NCI-H2081 (cell line): ENCODE measurements at regions not wholly inside any gene's neighbourhood (a gene's known extent, or its start where the extent isn't known, plus 50 kb on each side); places are given as distances from the start of the nearest gene placed in this dataset.

ENCODE experiments used
- DNase-seq, 2 experiments: peaks; one replicate each; lab custom pipeline; 2025; lab: John Stamatoyannopoulos, UW

- no peak for DNase-seq
These were observed 225.8 kb downstream of the PMP22 start for GRCh38 chr17:15039366-15039765.

DNA sequence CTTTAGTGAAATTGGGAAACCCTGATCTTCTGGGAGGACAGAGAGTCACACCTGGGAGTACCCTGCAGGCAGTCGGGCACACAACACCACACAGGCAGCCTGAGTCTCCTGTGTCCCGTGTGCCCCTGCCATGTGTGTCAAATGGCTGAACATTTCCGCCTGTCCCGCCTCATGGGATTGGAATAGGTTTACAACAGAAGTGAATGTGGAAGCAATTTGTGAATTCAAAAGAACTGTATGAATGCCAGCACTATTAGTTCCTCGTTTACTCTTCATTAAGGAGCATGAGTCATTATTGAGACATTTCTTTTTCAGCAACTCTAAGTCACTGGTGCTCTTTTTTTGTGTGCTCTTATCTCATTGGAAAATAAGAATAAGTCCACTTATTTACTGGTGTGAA is 226.5 kb downstream of the PMP22 start:
- DNase-seq: no peak

DNA sequence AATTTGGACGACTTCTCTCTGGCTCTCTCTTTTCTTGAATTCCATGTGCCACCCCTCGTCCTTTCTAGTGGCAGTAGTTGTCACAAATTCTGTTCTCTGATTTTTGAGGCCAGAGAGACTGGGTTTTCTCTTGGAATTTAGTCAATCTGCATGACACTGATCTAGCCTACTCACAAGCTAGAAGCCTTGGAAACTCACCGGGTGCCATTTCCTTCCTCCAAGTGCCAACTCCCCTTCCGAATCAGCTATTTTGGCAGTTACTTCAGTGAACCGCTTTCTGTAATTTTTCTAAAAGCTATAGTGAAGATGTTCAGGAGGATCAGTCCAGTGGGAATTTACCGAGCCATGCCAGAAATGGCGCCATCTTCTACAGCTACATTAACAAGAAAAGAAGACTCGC is 228.9 kb downstream of the PMP22 start:
- DNase-seq: no peak

DNA sequence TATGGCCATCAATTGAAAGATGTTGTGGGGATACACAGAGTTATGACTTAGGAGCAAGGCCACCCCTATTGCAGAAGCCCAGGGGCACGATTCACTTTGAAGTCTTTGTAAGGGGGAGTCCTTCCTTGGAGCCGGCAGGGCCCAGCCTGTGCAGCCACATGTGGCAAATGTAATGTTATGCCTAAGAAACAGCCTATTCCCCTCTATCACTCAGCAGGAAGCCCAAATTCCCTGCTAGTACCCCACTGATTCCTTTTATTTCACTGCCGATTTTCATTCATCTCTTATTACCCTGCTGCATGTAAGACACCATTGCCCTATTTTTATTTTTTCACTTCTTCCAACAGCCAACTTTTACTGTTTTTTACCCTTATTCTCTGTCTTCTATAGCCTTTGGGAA is 233.2 kb downstream of the PMP22 start:
- no peak for DNase-seq

DNA sequence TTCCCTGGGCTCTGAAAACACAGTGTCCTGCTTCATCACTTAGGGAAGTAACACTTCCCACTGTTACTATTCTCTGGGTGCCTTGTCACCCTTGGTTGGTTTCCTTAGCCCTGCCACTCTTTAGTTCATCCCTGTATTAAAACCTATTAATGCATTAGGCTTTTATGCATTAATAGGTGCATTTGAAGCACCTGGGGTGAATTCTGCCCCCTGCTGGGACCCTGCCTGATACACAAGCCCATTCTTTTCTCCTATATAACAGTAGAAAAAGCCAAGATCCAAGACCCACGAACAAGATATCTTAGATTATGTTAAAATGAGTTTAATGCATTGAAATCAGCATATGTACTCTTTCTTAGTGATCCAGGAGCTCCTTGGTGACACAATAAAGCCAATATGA is 235.7 kb downstream of the PMP22 start:
- DNase-seq: no peak

GRCh38 chr17:15027853-15028252 is 237.3 kb downstream of the PMP22 start:
- DNase-seq: no peak

GRCh38 chr17:15026088-15026487 is 239.0 kb downstream of the PMP22 start:
- no peak for DNase-seq

DNA sequence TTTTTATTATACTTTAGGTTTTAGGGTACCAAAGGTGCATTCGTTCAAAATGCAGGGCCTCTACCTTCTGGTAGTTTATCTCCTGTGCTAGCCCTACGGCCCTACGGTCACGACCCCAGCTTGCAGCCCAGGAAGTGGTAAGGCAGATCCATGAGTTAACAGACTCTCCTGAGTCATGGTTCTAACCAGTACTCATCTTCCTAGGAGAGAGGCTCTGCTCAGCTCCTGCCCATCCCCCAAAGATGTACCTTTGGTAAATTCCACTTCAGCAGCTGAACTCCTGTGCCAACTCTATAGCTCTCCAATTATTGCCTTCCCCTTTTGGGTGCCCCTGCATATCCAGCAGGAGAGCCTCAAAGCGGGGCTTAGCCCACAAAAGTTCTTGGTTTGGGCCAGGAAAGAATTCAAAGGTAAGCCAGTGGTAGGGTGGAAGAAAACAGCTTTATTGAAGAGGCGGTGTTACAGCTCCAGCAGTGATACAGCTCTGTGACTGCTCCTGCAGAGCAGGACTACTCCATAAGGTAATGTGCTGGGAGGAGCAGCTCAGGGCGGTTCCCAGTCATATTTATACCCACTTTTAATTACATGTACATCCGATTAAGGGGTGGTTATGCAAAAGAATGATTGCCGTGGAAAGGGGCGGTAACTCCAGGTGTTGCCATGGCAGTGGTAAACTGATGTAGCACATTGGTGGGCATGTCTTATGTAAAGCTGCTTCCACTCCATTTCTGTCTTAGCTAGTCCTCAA is 241.4 kb downstream of the PMP22 start:
- DNase-seq: no peak

GRCh38 chr17:15019158-15019557 is 246.0 kb downstream of the PMP22 start:
- DNase-seq: no peak

DNA sequence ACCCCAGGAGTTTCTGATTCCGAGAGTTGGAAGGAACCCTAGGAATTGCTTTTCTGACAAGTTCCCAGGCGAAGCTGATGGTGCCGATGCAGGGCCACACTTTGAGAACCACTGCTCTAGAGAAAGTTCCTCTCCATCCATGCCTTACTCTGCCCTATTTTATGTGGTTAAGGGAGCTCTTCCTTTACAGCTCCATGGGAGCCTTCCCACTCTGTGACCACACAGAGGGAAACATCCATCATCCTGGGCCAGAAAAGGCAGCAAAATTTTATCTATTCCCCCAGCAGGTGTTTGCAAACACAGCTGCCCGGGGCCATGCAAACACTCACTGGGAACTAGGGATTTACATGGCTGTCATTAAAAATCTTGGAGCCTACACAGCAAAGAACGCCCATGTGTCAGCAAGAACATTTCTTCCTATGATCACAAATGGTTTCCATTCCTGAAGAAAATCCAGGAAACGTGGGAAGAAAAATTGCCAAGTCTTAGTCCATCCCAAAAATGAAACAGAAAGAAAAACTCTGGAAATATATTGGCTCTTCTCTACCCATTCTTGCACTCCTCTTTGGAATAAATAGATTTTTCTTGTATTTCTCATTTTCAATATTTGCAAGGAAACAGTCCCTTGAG is 252.7 kb downstream of the PMP22 start:
- DNase-seq: no peak

- no peak for DNase-seq
These were observed 256.0 kb downstream of the PMP22 start for GRCh38 chr17:15009087-15009486.

DNA sequence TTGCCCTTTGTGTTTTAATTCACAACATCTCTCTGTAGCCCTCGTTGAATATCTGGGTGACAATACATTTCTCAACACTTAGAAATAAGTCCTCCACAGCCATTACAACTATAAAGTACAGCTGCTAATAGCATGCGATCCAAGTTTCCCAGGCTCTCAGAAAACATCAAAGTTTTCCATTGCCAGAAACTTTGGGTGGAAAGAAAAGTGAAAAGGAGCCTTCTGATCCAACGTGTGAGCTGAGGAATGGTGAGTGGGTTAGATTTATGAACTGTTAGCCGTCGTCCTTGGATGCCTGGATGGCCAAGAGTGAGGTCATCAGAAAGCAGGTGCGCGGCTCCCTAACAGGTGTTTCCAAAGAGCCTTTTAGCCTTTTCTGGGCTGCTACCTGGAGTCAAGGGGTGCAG is 258.0 kb downstream of the PMP22 start:
- no peak for DNase-seq

DNA sequence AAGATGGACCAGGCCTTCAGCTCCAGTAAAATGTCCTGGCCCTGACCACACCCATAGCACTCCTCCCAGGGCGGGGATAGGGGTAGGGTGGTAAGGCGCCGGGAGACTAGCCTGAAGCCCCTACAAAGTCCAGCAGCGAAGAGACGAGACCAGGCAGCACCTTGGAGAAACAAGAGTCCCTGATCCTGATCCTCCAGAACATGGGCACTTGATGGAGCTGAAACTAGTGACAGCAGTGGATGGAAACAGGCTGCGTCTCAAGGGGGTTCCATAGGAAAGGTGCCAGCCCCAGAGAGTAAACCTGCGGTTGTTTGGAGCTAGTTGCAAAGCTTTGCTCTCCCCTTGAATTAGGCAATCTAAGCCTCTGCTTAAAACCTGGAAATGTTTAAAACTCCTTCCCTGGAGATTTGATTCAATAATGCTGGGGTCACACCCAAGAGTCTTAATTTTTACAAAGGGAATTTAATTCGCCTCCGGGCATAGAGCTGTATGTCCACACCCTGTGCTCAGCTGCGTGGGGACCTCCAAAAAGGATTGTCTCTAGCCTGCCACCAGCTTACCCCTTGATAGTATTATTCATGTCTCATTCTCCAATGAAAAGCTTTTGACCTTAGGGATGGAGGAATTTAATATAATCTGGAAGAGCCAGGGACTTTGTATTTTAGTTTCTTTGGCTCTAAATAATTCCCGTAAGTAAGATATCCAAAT is 258.6 kb downstream of the PMP22 start:
- no peak for DNase-seq

DNA sequence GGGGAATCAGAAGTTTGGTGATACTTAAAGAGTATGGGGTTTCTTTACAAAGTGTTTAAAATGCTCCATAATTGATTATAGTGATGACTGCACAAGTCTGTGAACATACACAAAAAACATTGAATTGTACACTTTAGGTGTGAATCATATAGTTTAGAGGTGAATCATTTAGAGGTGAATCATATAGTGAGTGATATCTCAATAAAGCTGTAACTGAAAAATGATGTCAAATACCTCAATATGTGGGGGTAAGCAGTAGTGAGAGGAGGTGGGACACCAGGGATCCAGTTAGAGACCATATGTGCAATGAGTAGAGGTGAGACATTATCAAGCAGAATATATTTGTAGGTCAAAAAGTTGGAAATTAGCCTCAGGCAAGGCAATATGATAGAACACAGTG is 264.5 kb downstream of the PMP22 start:
- DNase-seq: no peak

DNA sequence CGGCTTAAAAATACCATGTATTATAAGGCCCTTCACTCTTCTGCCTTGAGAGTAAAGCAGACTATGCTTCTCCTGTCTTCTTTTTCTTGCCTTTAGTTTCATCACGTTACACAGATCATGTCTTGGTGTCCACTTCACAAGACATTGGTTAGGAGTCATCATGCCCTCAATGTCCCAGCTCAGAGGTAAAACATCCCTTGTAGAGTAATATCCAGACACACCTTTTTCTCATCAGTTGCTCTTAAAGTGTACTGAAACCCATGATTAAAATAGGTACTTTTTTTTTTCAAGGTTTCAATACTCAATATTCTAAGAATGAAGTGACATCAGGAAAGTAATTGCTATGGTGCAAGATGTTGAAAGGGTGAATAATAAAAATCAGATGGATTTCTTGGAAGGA is 267.8 kb downstream of the PMP22 start:
- no peak for DNase-seq

DNA sequence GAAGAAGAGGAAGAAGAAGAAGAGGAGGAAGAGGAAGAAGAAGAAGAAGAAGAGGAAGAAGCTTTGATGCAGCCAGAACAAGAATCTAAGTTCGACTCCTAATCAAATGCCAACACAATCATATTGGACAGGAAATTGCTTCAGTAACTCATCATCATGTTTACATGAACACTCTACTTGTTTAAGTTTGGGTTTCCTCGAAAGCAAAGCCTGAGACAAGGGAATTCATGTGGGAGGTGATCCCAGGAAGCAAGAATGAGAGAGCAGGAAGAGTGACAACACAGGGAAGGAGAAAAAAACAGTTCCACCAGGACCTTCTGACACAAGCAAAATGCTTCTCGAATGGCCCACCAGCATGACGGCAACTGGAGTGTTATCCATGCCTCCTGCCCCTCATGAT is 279.0 kb downstream of the PMP22 start:
- DNase-seq: no peak

DNA sequence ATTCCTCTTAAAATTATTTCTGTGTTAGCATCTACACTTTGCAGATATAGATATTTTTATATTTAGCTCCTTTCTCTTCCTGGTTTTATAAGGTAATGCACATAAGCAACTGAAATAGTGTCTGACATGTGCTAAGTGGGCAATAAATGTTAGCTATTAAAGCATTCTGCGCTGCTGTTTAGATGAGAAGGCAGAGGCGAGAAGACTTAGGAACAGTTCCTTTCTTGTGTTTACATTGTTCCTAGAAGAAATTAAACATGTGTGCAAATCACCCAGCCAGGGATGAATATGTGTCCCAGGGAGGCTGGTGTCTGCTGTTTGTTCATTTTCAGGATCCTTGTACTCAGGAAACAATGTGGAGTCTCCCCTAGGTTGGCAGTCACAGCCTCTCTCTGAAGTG is 292.3 kb downstream of the PMP22 start:
- DNase-seq: no peak

DNA sequence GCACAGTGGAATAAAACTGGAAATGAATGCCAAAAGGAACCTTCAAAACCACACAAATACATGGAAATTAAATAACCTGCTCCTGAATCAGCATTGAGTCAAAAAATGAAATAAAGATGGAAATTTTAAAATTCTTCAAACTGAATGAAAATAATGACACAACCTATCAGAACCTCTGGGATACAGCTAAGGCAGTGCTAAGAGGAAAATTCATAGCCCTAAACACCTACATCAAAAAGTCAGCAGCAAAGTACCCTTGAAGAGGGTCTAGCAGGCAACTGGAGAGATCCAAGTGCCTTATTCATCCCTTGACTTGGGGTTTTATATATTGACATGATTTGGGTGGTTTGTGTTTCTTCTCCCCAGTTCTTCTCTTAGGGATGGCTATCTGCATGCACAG is 294.1 kb downstream of the PMP22 start:
- DNase-seq: no peak

DNA sequence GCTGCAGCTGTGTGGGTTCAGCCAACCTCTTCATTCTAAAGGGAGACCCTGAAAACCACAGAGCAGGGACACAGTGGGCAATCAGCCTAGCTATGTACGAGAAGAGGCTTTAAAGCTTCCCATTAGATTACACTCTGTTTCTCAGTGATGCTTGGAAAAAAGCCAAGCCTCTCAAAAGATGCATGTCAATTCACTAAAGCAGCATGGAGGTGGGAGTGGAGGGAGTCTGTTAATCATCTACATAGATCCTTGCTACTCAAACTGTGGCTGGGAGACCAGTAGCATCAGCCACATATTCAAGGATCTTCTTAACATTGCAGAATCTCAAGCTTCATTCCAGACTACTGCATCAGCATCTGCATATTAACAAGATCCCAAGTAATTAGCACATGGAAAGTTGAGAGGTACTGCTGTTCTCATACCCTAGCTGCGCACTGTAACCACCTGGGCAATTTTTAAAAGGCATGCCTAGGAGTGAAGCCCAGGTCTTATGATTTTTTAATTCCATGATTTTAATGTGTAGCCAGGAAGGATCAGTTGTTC is 305.9 kb downstream of the PMP22 start:
- no peak for DNase-seq

DNA sequence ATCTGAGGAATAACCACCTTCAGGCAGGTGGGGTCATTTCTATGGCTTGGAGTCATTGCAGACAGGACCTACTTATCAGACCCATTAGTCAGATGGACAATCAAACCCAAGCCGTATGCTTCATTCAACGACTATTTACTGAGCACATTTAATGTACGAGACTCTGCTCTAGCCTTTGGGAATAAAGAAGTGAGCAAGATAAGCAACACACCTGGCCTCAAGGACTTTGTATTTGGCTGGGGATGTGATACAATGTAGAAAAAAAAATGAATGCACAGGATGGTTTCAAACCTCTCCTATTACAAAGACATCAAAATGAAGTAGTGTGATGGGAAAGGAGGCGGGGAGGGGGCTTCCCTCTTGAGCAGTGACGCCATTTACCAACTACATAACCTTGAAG is 311.7 kb downstream of the PMP22 start:
- no peak for DNase-seq

DNA sequence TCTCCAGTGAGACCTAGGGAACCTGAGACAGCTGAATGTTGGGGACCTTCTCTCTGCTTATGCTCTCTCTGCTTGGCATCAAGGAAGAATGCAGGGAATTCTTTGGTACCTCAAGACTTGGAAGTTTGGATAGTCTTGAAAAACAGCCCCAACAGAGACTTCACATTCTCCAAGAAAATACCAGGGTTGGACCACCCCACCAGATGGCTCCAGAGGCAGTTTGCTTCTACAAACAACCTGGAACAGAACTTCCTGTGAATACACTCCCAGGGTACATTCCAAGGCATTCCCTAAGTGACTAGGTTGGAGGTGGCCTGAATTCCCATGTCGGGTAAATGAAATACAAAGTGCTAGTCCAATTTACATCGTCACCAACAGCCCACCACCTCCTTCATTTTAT is 314.4 kb downstream of the PMP22 start:
- DNase-seq: no peak

DNA sequence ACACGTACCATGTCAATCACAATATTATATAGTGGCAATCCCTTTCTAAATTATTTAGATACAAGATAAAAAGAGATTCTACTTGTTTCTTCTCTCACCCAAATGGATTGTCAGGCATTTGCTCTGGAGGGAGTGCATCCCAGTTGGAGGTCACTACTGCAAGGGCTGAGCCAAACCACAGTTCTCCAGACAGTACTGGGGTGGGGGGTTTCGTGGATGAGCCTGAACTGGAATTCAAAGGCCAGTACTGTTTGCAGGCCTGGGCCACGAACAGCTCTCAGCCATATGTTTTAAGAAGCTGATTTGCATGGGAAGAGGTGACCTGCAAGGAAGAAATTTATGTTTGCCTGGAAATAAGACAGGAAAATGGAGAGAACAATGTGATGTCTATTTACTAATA is 314.9 kb downstream of the PMP22 start:
- DNase-seq: no peak

GRCh38 chr17:14947671-14948070 is 317.5 kb downstream of the PMP22 start:
- no peak for DNase-seq
